ENCODE measurements at regions not wholly inside any gene's neighbourhood (a gene's known extent, or its start where the extent isn't known, plus 50 kb on each side); places are given as distances from the start of the nearest gene placed in this dataset.

GRCh38 chr1:94746635-94747525, 73.3 kb upstream of the SLC44A3 start:
- no peaks in the 10 kb centered on the region for H3K27me3 Mint-ChIP-seq (ENCODE audit: insufficient read depth)
- H3K4me1 Mint-ChIP-seq, result peaks cover 6% of the 10 kb centered on the region
- Histone ChIP-seq H3K4me3 (ENCODE audit: low read length) (no peak overlapping the region), H3K9ac (ENCODE audit: extremely low read depth, low read length, poor library complexity, severe bottlenecking) (no peak overlapping the region), H3K4me1 (ENCODE audit: control insufficient read depth, insufficient read depth, low read length) (no peaks in the 10 kb centered on the region), H3K9me3 (ENCODE audit: control insufficient read depth, low read length) (peaks cover 12% of the 10 kb centered on the region), H3K36me3 (ENCODE audit: control insufficient read depth, insufficient read depth, low read length) (no peaks in the 10 kb centered on the region), H3K27me3 (ENCODE audit: control insufficient read depth, insufficient read depth, low read length, poor library complexity, severe bottlenecking) (no peaks in the 10 kb centered on the region), H3K27ac (ENCODE audit: low read depth, low read length) (no peak overlapping the region)
- TF ChIP-seq CTCF (conservative IDR thresholded peaks at IDR 0.05), result no peak
- H3K27ac Mint-ChIP-seq, result no peak overlapping the region
- no peaks in the 10 kb centered on the region for H3K36me3 Mint-ChIP-seq (ENCODE audit: low read depth)
- peaks cover 12% of the 10 kb centered on the region for H3K9me3 Mint-ChIP-seq
- 75 to 100% methylated on average over 2 to 8 of the region's 8 CpGs for WGBS, 2 experiments (ENCODE audit: insufficient coverage in 1 of 2, insufficient read length in 1 of 2)
- no peak for DNase-seq
- no peak overlapping the region for H3K4me3 Mint-ChIP-seq

GRCh38 chr1:94745742-94746141, 74.4 kb upstream of the SLC44A3 start:
- Histone ChIP-seq H3K4me1 (ENCODE audit: control insufficient read depth, insufficient read depth, low read length) (no peaks in the 10 kb centered on the region), H3K4me3 (ENCODE audit: low read length) (no peak overlapping the region), H3K27me3 (ENCODE audit: control insufficient read depth, insufficient read depth, low read length, poor library complexity, severe bottlenecking) (no peaks in the 10 kb centered on the region), H3K9ac (ENCODE audit: extremely low read depth, low read length, poor library complexity, severe bottlenecking) (no peak overlapping the region), H3K36me3 (ENCODE audit: control insufficient read depth, insufficient read depth, low read length) (no peaks in the 10 kb centered on the region), H3K27ac (ENCODE audit: low read depth, low read length) (no peak overlapping the region), H3K9me3 (ENCODE audit: control insufficient read depth, low read length) (peaks cover 12% of the 10 kb centered on the region)
- no peaks in the 10 kb centered on the region for H3K27me3 Mint-ChIP-seq (ENCODE audit: insufficient read depth)
- no peaks in the 10 kb centered on the region for H3K36me3 Mint-ChIP-seq (ENCODE audit: low read depth)
- H3K9me3 Mint-ChIP-seq, result peaks cover 9% of the 10 kb centered on the region
- peaks cover 6% of the 10 kb centered on the region for H3K4me1 Mint-ChIP-seq
- no peak for TF ChIP-seq CTCF (conservative IDR thresholded peaks at IDR 0.05)
- H3K4me3 Mint-ChIP-seq, result no peak overlapping the region
- DNase-seq, result no peak
- H3K27ac Mint-ChIP-seq, result no peak overlapping the region

- TF ChIP-seq CTCF (conservative IDR thresholded peaks at IDR 0.05), result no peak
- H3K4me1 Mint-ChIP-seq, result peaks cover 6% of the 10 kb centered on the region
- Histone ChIP-seq H3K27me3 (ENCODE audit: control insufficient read depth, insufficient read depth, low read length, poor library complexity, severe bottlenecking) (no peaks in the 10 kb centered on the region), H3K4me3 (ENCODE audit: low read length) (no peak overlapping the region), H3K9me3 (ENCODE audit: control insufficient read depth, low read length) (peaks cover 1% of the 10 kb centered on the region), H3K36me3 (ENCODE audit: control insufficient read depth, insufficient read depth, low read length) (no peaks in the 10 kb centered on the region), H3K9ac (ENCODE audit: extremely low read depth, low read length, poor library complexity, severe bottlenecking) (no peak overlapping the region), H3K4me1 (ENCODE audit: control insufficient read depth, insufficient read depth, low read length) (no peaks in the 10 kb centered on the region), H3K27ac (ENCODE audit: low read depth, low read length) (no peak overlapping the region)
- H3K27ac Mint-ChIP-seq, result no peak overlapping the region
- no peak for DNase-seq
- H3K9me3 Mint-ChIP-seq, result no peaks in the 10 kb centered on the region
- H3K4me3 Mint-ChIP-seq, result no peak overlapping the region
- no peaks in the 10 kb centered on the region for H3K27me3 Mint-ChIP-seq (ENCODE audit: insufficient read depth)
- H3K36me3 Mint-ChIP-seq (ENCODE audit: low read depth), result no peaks in the 10 kb centered on the region
- WGBS, 2 experiments (ENCODE audit: insufficient coverage in 1 of 2, insufficient read length in 1 of 2), result 86% methylated on average over 1 of the region's 1 CpG; no CpG with 5 or more reads in 1 of the 2 experiments
Measured at GRCh38 chr1:94743862-94744261, 76.3 kb upstream of the SLC44A3 start.

All from endodermal cell (in vitro differentiated cells).